K562 (cell line): ENCODE measurements at regions not wholly inside any gene's neighbourhood (a gene's known extent, or its start where the extent isn't known, plus 50 kb on each side); places are given as distances from the start of the nearest gene placed in this dataset.

Experiments used
- CHD4 ChIP-seq: fragments of 200-600 bp; sonication (generic); IDR thresholded peaks from 3 replicates; pipeline ENCODE4 v1.6.1; 2012; ENCODE audit warnings: low read depth, mild to moderate bottlenecking, mixed read lengths, low read length, inconsistent platforms; ENCODE audit not compliant: insufficient read depth, insufficient replicate concordance, poor library complexity, severe bottlenecking
- CTCF ChIP-seq, 3 experiments: IDR thresholded peaks in 2 of 3; conservative IDR thresholded peaks in 1 of 3; 2 replicates each; pipeline ENCODE4 v1.5.1; 2011 to 2012; ENCODE audit warnings: low read length in 3 of 3, mild to moderate bottlenecking in 3 of 3, control low read depth in 2 of 3, improper control_type of control experiment in 1 of 3, inconsistent platforms in 1 of 3, low read depth in 1 of 3, mixed read lengths in 1 of 3, moderate library complexity in 1 of 3; ENCODE audit not compliant: insufficient read depth in 2 of 3
- ELF1 ChIP-seq: fragments of 200-800 bp; sonication (Bioruptor generic); IDR thresholded peaks from 2 replicates; pipeline ENCODE4 v1.6.1; 2016; ENCODE audit warnings: missing genetic modification characterization, missing compliant biosample characterization
- ESRRB ChIP-seq: fragments of 250-450 bp; sonication (Bioruptor Pico); IDR thresholded peaks from 2 replicates; pipeline ENCODE4 v1.5.0; 2020; ENCODE audit warnings: mild to moderate bottlenecking, moderate library complexity, borderline replicate concordance
- EWSR1 ChIP-seq: fragments of 450-650 bp; IDR thresholded peaks from 2 replicates; pipeline ENCODE4 v1.6.1; 2018; ENCODE audit warnings: borderline replicate concordance, mild to moderate bottlenecking, low read depth, moderate library complexity; ENCODE audit not compliant: partially characterized antibody
- KAT2B ChIP-seq: IDR thresholded peaks from one replicate; pipeline ENCODE4 v1.6.1; 2012; ENCODE audit warnings: low read depth, mild to moderate bottlenecking, control low read depth, inconsistent platforms, low read length, moderate library complexity
- ZNF124 ChIP-seq: sonication (generic); formaldehyde crosslinking; IDR thresholded peaks from 2 replicates; pipeline ENCODE4 v1.8.1; 2022; ENCODE audit warnings: missing genetic modification reagents
- ZNF318 ChIP-seq, 2 experiments: fragments of 450-650 bp; IDR thresholded peaks; 2 replicates each; pipeline ENCODE4 v1.6.1; 2016; ENCODE audit warnings: mild to moderate bottlenecking in 2 of 2, borderline replicate concordance in 1 of 2, low read depth in 1 of 2, moderate library complexity in 1 of 2

DNA sequence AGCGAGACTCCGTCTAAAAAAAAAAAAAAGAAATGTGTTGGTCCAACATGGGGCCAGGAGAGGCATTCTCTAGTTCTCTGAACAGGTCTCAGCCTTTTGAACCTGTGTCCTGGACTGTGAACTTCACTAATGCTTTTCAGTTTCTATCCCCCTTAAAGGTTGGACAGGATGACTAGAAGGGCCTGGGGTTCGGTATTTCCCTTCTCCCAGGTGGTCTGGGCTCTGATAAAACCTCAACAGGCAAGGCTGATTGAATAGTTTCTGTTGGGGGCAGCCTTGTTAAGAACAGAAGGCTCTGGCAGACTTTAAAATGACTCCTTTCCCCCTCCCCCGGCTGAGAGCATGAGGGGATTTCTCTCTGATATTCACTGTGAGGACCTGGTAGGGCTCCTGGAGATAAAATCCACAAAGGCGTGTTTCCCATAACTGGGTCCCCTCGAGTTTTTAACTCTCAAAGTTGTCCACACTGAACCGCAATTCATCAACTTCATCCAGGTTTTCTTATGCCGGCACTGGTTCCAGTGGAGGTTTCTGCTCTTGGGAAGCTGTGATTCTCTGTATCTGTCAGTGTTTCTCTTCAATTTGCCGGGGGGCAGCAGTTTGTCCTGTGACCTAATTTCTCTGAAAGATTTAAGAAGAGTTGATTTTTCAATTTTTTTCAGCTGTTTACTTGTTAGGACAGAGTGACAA is 91.3 kb downstream of the METRNL start:
- TF ChIP-seq ELF1 (tag) (no peak), ZNF124 (no peak), ZNF318 (IDR thresholded peaks at IDR 0.05; ENCODE audit: borderline replicate concordance in 1 of 2, low read depth in 1 of 2) (no peak), CTCF (IDR thresholded peaks at IDR 0.05 in 2 of 3, conservative IDR thresholded peaks at IDR 0.05 in 1 of 3; ENCODE audit: insufficient read depth in 2 of 3, low read depth in 1 of 3, low read length in 3 of 3) (no peak), CHD4 (no peak), EWSR1 (no peak), ESRRB (CRISPR knock-in tag) (no peak), KAT2B (no peak)
